SK-N-SH (cell line): ENCODE measurements at regions not wholly inside any gene's neighbourhood (a gene's known extent, or its start where the extent isn't known, plus 50 kb on each side); places are given as distances from the start of the nearest gene placed in this dataset.

Experiments used
- CTCF ChIP-seq: fragments of 200-600 bp; sonication (generic); IDR thresholded peaks from 2 replicates; pipeline ENCODE4 v1.6.1; 2017; ENCODE audit warnings: antibody characterized with exemption, mild to moderate bottlenecking, moderate library complexity
- FOXJ3 ChIP-seq: sonication (generic); formaldehyde crosslinking; IDR thresholded peaks from 2 replicates; pipeline ENCODE4 v1.5.1; 2020; ENCODE audit warnings: mild to moderate bottlenecking, missing genetic modification reagents
- PBX3 ChIP-seq: IDR thresholded peaks from 2 replicates; pipeline ENCODE4; 2012
- REST ChIP-seq: IDR thresholded peaks from 2 replicates; pipeline ENCODE4 v1.6.1; 2012; ENCODE audit warnings: mild to moderate bottlenecking, low read depth, low read length, moderate library complexity
- YY1 ChIP-seq: IDR thresholded peaks from 2 replicates; pipeline ENCODE4 v1.4.0; 2012; ENCODE audit warnings: low read depth, mild to moderate bottlenecking
- ZBTB33 ChIP-seq: IDR thresholded peaks from 2 replicates; pipeline ENCODE4 v1.4.0; 2012; ENCODE audit warnings: low read depth, borderline replicate concordance

GRCh38 chr5:165569551-165569950, 2064.1 kb downstream of the MAT2B start:
- TF ChIP-seq PBX3, result no peak
- TF ChIP-seq CTCF, result no peak
- TF ChIP-seq FOXJ3, result no peak
- TF ChIP-seq REST, result no peak
- no peak for TF ChIP-seq ZBTB33
- TF ChIP-seq YY1, result no peak
